K562 (cell line): ENCODE measurements at regions not wholly inside any gene's neighbourhood (a gene's known extent, or its start where the extent isn't known, plus 50 kb on each side); places are given as distances from the start of the nearest gene placed in this dataset.

Experiments
- ATAC-seq: fragments of 200-7000 bp; cut with Tn5 transposase; 3 replicates; pipeline ENCODE4 v1.9.1; 2020; ENCODE audit warnings: moderate library complexity
- BruUV-seq: library from RNA; stranded (reverse); fragments of 400-500 nt; replicated peaks from 2 replicates; lab custom pipeline; 2021; lab: Mats Ljungman, UMichigan
- CTCF ChIA-PET: fragments of 300-600 bp; formaldehyde crosslinking; extraction: SDS; loops from one replicate; lab custom pipeline; 2021; ENCODE audit warnings: low intra/inter-chr PET ratio; lab: Yijun Ruan, JAX
- POLR2A ChIA-PET: fragments of 300-600, 350-650 bp; sonication (Branson Sonifier 250); formaldehyde crosslinking; extraction: SDS; loops from one replicate; lab custom pipeline; 2021; ENCODE audit warnings: antibody characterized with exemption, inconsistent platforms; lab: Yijun Ruan, JAX
- DNase-seq, 4 experiments: peaks; one replicate each; pipeline versions ENCODE4 v3.0.0 to v3.0.0-alpha.2; 2011 to 2018; ENCODE audit warnings: low spot score in 3 of 4, mixed read lengths in 3 of 4; ENCODE audit errors: extremely low read depth in 1 of 4
- FAIRE-seq: peaks from 2 replicates; lab custom pipeline; 2011; peaks lifted over from hg19 to GRCh38; lab: Jason Lieb, UNC
- H2AFZ ChIP-seq: 2 replicates; pipeline ENCODE4 v1.6.0; 2011; ENCODE audit warnings: low read depth, low read length, control low read depth, inconsistent platforms
- H3K27ac ChIP-seq: fragments of 200-600 bp; 3 replicates; pipeline ENCODE4 v1.8.0; 2011; ENCODE audit warnings: low read depth, mild to moderate bottlenecking, control low read depth, inconsistent platforms, low read length, moderate library complexity, mixed read lengths; ENCODE audit errors: extremely low read depth
- H3K27me3 ChIP-seq, 2 experiments: fragments of 300-600 bp in 1 of 2; 2 replicates in 1 of 2; 3 replicates in 1 of 2; pipeline versions ENCODE4 v1.6.0 to v1.8.0; 2011; ENCODE audit warnings: inconsistent platforms in 2 of 2, low read length in 2 of 2, mild to moderate bottlenecking in 1 of 2, mixed read lengths in 1 of 2, moderate library complexity in 1 of 2; ENCODE audit not compliant: control insufficient read depth in 2 of 2, insufficient read depth in 2 of 2
- H3K36me3 ChIP-seq: fragments of 300-600 bp; 3 replicates; pipeline ENCODE4 v1.8.0; 2011; ENCODE audit warnings: mild to moderate bottlenecking, low read length, inconsistent platforms; ENCODE audit not compliant: control insufficient read depth, insufficient read depth
- H3K4me1 ChIP-seq, 2 experiments: fragments of 200-600 bp in 1 of 2; replicated peaks in 1 of 2; 2 replicates in 1 of 2; 3 replicates in 1 of 2; pipeline versions ENCODE4 v1.5.1 to v1.8.0; 2011; ENCODE audit warnings: inconsistent platforms in 2 of 2, low read length in 2 of 2, mild to moderate bottlenecking in 1 of 2, mixed read lengths in 1 of 2, moderate library complexity in 1 of 2; ENCODE audit not compliant: control insufficient read depth in 2 of 2, insufficient read depth in 2 of 2
- H3K4me2 ChIP-seq: 2 replicates; pipeline ENCODE4 v1.6.1; 2011; ENCODE audit warnings: low read length, control low read depth, inconsistent platforms, mixed read lengths; ENCODE audit not compliant: insufficient read depth
- H3K4me3 ChIP-seq: fragments of 200-600 bp; sonication (generic), shearing (Covaris generic); 2 replicates; pipeline ENCODE4 v1.5.1; 2016; ENCODE audit warnings: control low read depth, inconsistent platforms
- H3K79me2 ChIP-seq: fragments of 200-600 bp; 3 replicates; pipeline ENCODE4 v1.8.0; 2011; ENCODE audit warnings: low read length, inconsistent platforms; ENCODE audit not compliant: control insufficient read depth, insufficient read depth
- H3K9ac ChIP-seq, 2 experiments: 2 replicates each; pipeline versions ENCODE4 v1.6.0 to v1.6.1; 2011; ENCODE audit warnings: low read depth in 2 of 2, low read length in 2 of 2, control low read depth in 1 of 2, inconsistent platforms in 1 of 2, mild to moderate bottlenecking in 1 of 2, mixed read lengths in 1 of 2; ENCODE audit not compliant: insufficient read depth in 1 of 2
- H3K9me1 ChIP-seq: one replicate; pipeline ENCODE4 v1.6.0; 2011; ENCODE audit warnings: inconsistent platforms, mild to moderate bottlenecking, low read length, moderate library complexity; ENCODE audit not compliant: control insufficient read depth, insufficient read depth
- H3K9me3 ChIP-seq: replicated peaks from 2 replicates; pipeline ENCODE4 v1.5.1; 2011; ENCODE audit warnings: low read depth, low read length, inconsistent platforms; ENCODE audit not compliant: control insufficient read depth, insufficient read depth
- H4K20me1 ChIP-seq: replicated peaks from 2 replicates; pipeline ENCODE4 v1.6.1; 2011; ENCODE audit warnings: low read length, inconsistent platforms, mixed read lengths; ENCODE audit not compliant: control insufficient read depth, insufficient read depth
- AFF4 ChIP-seq: sonication (generic); formaldehyde crosslinking; IDR thresholded peaks from 2 replicates; pipeline ENCODE4 v1.8.0; 2023; ENCODE audit warnings: mild to moderate bottlenecking, missing genetic modification reagents
- CEBPG ChIP-seq, 3 experiments: fragments of 200-800 bp in 1 of 3; sonication (Bioruptor generic) in 1 of 3; sonication (generic) in 1 of 3; formaldehyde crosslinking in 1 of 3; IDR thresholded peaks in 2 of 3; conservative IDR thresholded peaks in 1 of 3; 2 replicates each; pipeline versions ENCODE4 v1.6.1 to v1.8.0; 2016 to 2022; ENCODE audit warnings: missing compliant biosample characterization in 2 of 3, missing genetic modification characterization in 2 of 3, mild to moderate bottlenecking in 1 of 3, missing genetic modification reagents in 1 of 3
- ETS1 ChIP-seq: conservative IDR thresholded peaks from 2 replicates; pipeline ENCODE4 v1.6.1; 2011; ENCODE audit warnings: low read depth, mild to moderate bottlenecking, low read length; ENCODE audit not compliant: control insufficient read depth
- ETV5 ChIP-seq: sonication (generic); formaldehyde crosslinking; IDR thresholded peaks from 2 replicates; pipeline ENCODE4 v1.4.0; 2020; ENCODE audit warnings: low read depth, mild to moderate bottlenecking, missing genetic modification reagents
- HNRNPH1 ChIP-seq: fragments of 200-400 bp; formaldehyde crosslinking; optimal IDR thresholded peaks from 2 replicates; pipeline ENCODE3; 2017; ENCODE audit warnings: low read depth, mild to moderate bottlenecking, low read length, moderate library complexity
- MAX ChIP-seq: sonication (generic); formaldehyde crosslinking; IDR thresholded peaks from 2 replicates; pipeline ENCODE4 v1.9.0; 2022; ENCODE audit warnings: mild to moderate bottlenecking, missing genetic modification reagents
- MEF2D ChIP-seq: conservative IDR thresholded peaks from 2 replicates; pipeline ENCODE4 v1.6.1; 2016; ENCODE audit warnings: low read depth, missing genetic modification characterization, missing compliant biosample characterization
- NCOA2 ChIP-seq, 2 experiments: fragments of 450-650 bp; IDR thresholded peaks; 2 replicates each; pipeline ENCODE4 v1.6.1; 2018; ENCODE audit warnings: mild to moderate bottlenecking in 2 of 2, moderate library complexity in 1 of 2; ENCODE audit not compliant: partially characterized antibody in 2 of 2
- SAFB2 ChIP-seq: fragments of 200-400 bp; formaldehyde crosslinking; IDR thresholded peaks from 2 replicates; pipeline ENCODE4 v1.6.1; 2018; ENCODE audit warnings: borderline replicate concordance, low read length, low read depth, moderate library complexity; ENCODE audit not compliant: severe bottlenecking
- STAT5B ChIP-seq: fragments of 250-450 bp; sonication (Bioruptor Pico); IDR thresholded peaks from 2 replicates; pipeline ENCODE4 v1.8.0; 2021; ENCODE audit warnings: mild to moderate bottlenecking, inconsistent platforms
- ZBTB26 ChIP-seq: fragments of 450-650 bp; formaldehyde crosslinking; IDR thresholded peaks from 2 replicates; pipeline ENCODE4 v1.4.0; 2022; ENCODE audit warnings: missing genetic modification characterization
- ZNF140 ChIP-seq: fragments of 250-450 bp; sonication (Bioruptor Pico); IDR thresholded peaks from 2 replicates; pipeline ENCODE4 v1.8.0; 2021; ENCODE audit warnings: moderate library complexity, mild to moderate bottlenecking, inconsistent platforms
- ZNF445 ChIP-seq: fragments of 250-450 bp; sonication (Bioruptor Pico); IDR thresholded peaks from 2 replicates; pipeline ENCODE4 v1.4.0; 2020; ENCODE audit warnings: low read depth, mild to moderate bottlenecking, moderate library complexity
- ZNF79 ChIP-seq: fragments of 250-450 bp; sonication (Bioruptor Pico); IDR thresholded peaks from 2 replicates; pipeline ENCODE4 v1.4.0; 2020; ENCODE audit warnings: low read depth, mild to moderate bottlenecking, moderate library complexity
- WGBS: fragments of 100-300 bp; shearing (Covaris generic); methylation state at CpG from one replicate; pipeline ENCODE4 v1.1.6; 2016; ENCODE audit warnings: low coverage, mixed read lengths; ENCODE audit not compliant: insufficient coverage; ENCODE audit errors: missing lambda C conversion rate; 5-methylcytosine and 5-hydroxymethylcytosine counted together
- in situ Hi-C: fragments of 300-500 bp; cut with MboI; formaldehyde crosslinking; loops from 4 replicates; pipeline ENCODE4 v1.15.0; 2018; ENCODE audit warnings: inconsistent platforms, mixed read lengths
- intact Hi-C: fragments of 100-400 bp; cut with micrococcal nuclease; formaldehyde crosslinking; loops from 2 replicates; pipeline ENCODE4 v1.14.2; 2022

- Histone ChIP-seq H3K9ac (no peak overlapping the region), H3K79me2 (no peaks in the 10 kb centered on the region), H2AFZ (no peak overlapping the region), H3K9me3 (no peaks in the 10 kb centered on the region), H3K27ac (no peak overlapping the region), H3K4me3 (no peak overlapping the region), H4K20me1 (no peaks in the 10 kb centered on the region), H3K4me1 (no peaks in the 10 kb centered on the region)
- no peak for DNase-seq
- CTCF ChIA-PET = no interaction called here
- in situ Hi-C loops = no loop called here
- 1% methylated on average over 10 of the region's 10 CpGs for WGBS
- no peak for TF ChIP-seq ZNF140 (CRISPR knock-in tag)
- TF ChIP-seq NCOA2 (IDR thresholded peaks at IDR 0.05; ENCODE audit: partially characterized antibody in 2 of 2) = no peak
- TF ChIP-seq ZBTB26 (CRISPR knock-in tag) = no peak
- no peak for TF ChIP-seq MAX (CRISPR knock-in tag)
- no peak for TF ChIP-seq ZNF445 (CRISPR knock-in tag)
- no peak for TF ChIP-seq SAFB2
- no peak for TF ChIP-seq ETV5 (CRISPR knock-in tag)
- no peak for TF ChIP-seq HNRNPH1
- TF ChIP-seq ETS1 = no peak
- no peak for TF ChIP-seq AFF4
- TF ChIP-seq CEBPG (CRISPR knock-in tag; IDR thresholded peaks at IDR 0.05) = no peak
- no peak for TF ChIP-seq CEBPG (tag; conservative IDR thresholded peaks at IDR 0.05 in 1 of 2, IDR thresholded peaks at IDR 0.05 in 1 of 2)
- TF ChIP-seq STAT5B = no peak
- no peak for TF ChIP-seq MEF2D (tag)
- no peak for TF ChIP-seq ZNF79
- TF ChIP-seq, all 486 proteins: peak for 0
- Histone ChIP-seq H3K36me3 (no peaks in the 10 kb centered on the region), H3K27me3 (peaks cover 0 to 6% of the 10 kb centered on the region in 2 experiments; a peak in 1 of 5 replicates), H3K9me1 (no peaks in the 10 kb centered on the region), H3K4me2 (no peak overlapping the region)
- POLR2A ChIA-PET = no interaction called here
- intact Hi-C loops = no loop called here
- BruUV-seq = no TSS peak
- ATAC-seq = no peak
- FAIRE-seq = no peak
These were observed 1283.3 kb downstream of the TYW1 start for GRCh38 chr7:68279827-68280400.
